SK-N-SH (cell line): ENCODE measurements at regions not wholly inside any gene's neighbourhood (a gene's known extent, or its start where the extent isn't known, plus 50 kb on each side); places are given as distances from the start of the nearest gene placed in this dataset.

Source experiments
- CTCF ChIA-PET: fragments of 300-600, 350-600 bp; formaldehyde crosslinking; extraction: SDS; loops from one replicate; lab custom pipeline; 2021; lab: Yijun Ruan, JAX
- POLR2A ChIA-PET: fragments of 350-600 bp; sonication (Branson Sonifier 250); formaldehyde crosslinking; extraction: SDS; loops from one replicate; lab custom pipeline; 2020; ENCODE audit warnings: antibody characterized with exemption, inconsistent platforms; lab: Yijun Ruan, JAX
- DNase-seq: peaks from one replicate; pipeline ENCODE4 v3.0.0; 2012
- H2AFZ ChIP-seq: fragments of 200-600 bp; sonication (generic); 2 replicates; pipeline ENCODE4 v1.8.1; 2016; ENCODE audit warnings: antibody characterized with exemption, mild to moderate bottlenecking, low read depth
- H3F3A ChIP-seq: fragments of 200-600 bp; sonication (generic); replicated peaks from 2 replicates; pipeline ENCODE3; 2016; ENCODE audit warnings: antibody characterized with exemption, mild to moderate bottlenecking; ENCODE audit not compliant: insufficient read depth
- H3K27ac ChIP-seq, 2 experiments: fragments of 200-500 bp in 1 of 2; fragments of 200-600 bp in 1 of 2; sonication (Bioruptor generic) in 1 of 2; sonication (generic), shearing (Covaris generic) in 1 of 2; 2 replicates each; pipeline versions ENCODE4 v1.5.1 to v1.6.1; 2014 to 2016; ENCODE audit warnings: low read depth in 2 of 2, inconsistent platforms in 1 of 2, low read length in 1 of 2, mild to moderate bottlenecking in 1 of 2, mixed read lengths in 1 of 2
- H3K27me3 ChIP-seq: fragments of 200-600 bp; sonication (generic), shearing (Covaris generic); 2 replicates; pipeline ENCODE4 v1.6.1; 2016; ENCODE audit warnings: mixed run types; ENCODE audit not compliant: insufficient read depth
- H3K36me3 ChIP-seq, 2 experiments: fragments of 200-500 bp in 1 of 2; fragments of 200-600 bp in 1 of 2; sonication (Bioruptor generic) in 1 of 2; sonication (generic) in 1 of 2; replicated peaks in 1 of 2; 2 replicates each; pipeline versions ENCODE3 to v1.5.1; 2014 to 2016; ENCODE audit warnings: low read length in 1 of 2, mild to moderate bottlenecking in 1 of 2; ENCODE audit not compliant: insufficient read depth in 2 of 2, control insufficient read depth in 1 of 2
- H3K4me1 ChIP-seq, 2 experiments: fragments of 200-500 bp in 1 of 2; fragments of 200-600 bp in 1 of 2; sonication (Bioruptor generic) in 1 of 2; sonication (generic), shearing (Covaris generic) in 1 of 2; 2 replicates each; pipeline versions ENCODE4 v1.5.1 to v1.6.1; 2014 to 2016; ENCODE audit warnings: low read depth in 1 of 2, low read length in 1 of 2, mixed run types in 1 of 2; ENCODE audit not compliant: insufficient read depth in 2 of 2, control insufficient read depth in 1 of 2
- H3K4me2 ChIP-seq: fragments of 200-600 bp; sonication (generic), shearing (Covaris generic); 2 replicates; pipeline ENCODE4 v1.6.1; 2017; ENCODE audit warnings: mixed run types
- H3K4me3 ChIP-seq, 2 experiments: fragments of 200-500 bp in 1 of 2; fragments of 200-600 bp in 1 of 2; sonication (Bioruptor generic) in 1 of 2; sonication (generic), shearing (Covaris generic) in 1 of 2; 2 replicates each; pipeline versions ENCODE4 v1.5.1 to v1.8.1; 2014 to 2016; ENCODE audit warnings: low read depth in 2 of 2, inconsistent platforms in 1 of 2, low read length in 1 of 2, mild to moderate bottlenecking in 1 of 2, mixed read lengths in 1 of 2, moderate library complexity in 1 of 2
- H3K79me2 ChIP-seq: fragments of 200-600 bp; sonication (generic); 2 replicates; pipeline ENCODE4 v1.8.1; 2017; ENCODE audit warnings: mild to moderate bottlenecking; ENCODE audit not compliant: insufficient read depth
- H3K9ac ChIP-seq: fragments of 200-600 bp; sonication (generic); 2 replicates; pipeline ENCODE4 v1.6.1; 2017; ENCODE audit warnings: mixed run types
- H3K9me2 ChIP-seq: fragments of 200-600 bp; sonication (generic); 2 replicates; pipeline ENCODE4 v1.6.1; 2017; ENCODE audit warnings: mixed run types
- H3K9me3 ChIP-seq: fragments of 200-600 bp; sonication (generic); 2 replicates; pipeline ENCODE4 v1.6.1; 2017; ENCODE audit warnings: mixed run types, mild to moderate bottlenecking, moderate library complexity
- H4K20me1 ChIP-seq: fragments of 200-600 bp; sonication (generic); 2 replicates; pipeline ENCODE4 v1.6.1; 2017; ENCODE audit warnings: mild to moderate bottlenecking, mixed run types; ENCODE audit not compliant: insufficient read depth
- EP300 ChIP-seq, 2 experiments: IDR thresholded peaks; 2 replicates each; pipeline versions ENCODE4 v1.4.0 to v1.6.1; 2012; ENCODE audit warnings: borderline replicate concordance in 1 of 2, low read depth in 1 of 2, low read length in 1 of 2
- FOSL2 ChIP-seq: IDR thresholded peaks from 2 replicates; pipeline ENCODE4 v1.4.0; 2012; ENCODE audit warnings: low read depth, mild to moderate bottlenecking, moderate library complexity, borderline replicate concordance
- FOXM1 ChIP-seq: IDR thresholded peaks from 2 replicates; pipeline ENCODE4 v1.4.0; 2012; ENCODE audit warnings: low read depth, mild to moderate bottlenecking
- GABPA ChIP-seq: IDR thresholded peaks from 2 replicates; pipeline ENCODE4 v1.4.0; 2012; ENCODE audit warnings: low read depth, mild to moderate bottlenecking
- JUND ChIP-seq: IDR thresholded peaks from 2 replicates; pipeline ENCODE4 v1.4.0; 2012
- POLR2AphosphoS5 ChIP-seq: IDR thresholded peaks from 2 replicates; pipeline ENCODE4 v1.6.1; 2012; ENCODE audit warnings: low read depth, low read length
- RAD21 ChIP-seq: IDR thresholded peaks from 2 replicates; pipeline ENCODE4 v1.6.1; 2012; ENCODE audit warnings: mild to moderate bottlenecking, low read length
- RXRA ChIP-seq: IDR thresholded peaks from 2 replicates; pipeline ENCODE4 v1.4.0; 2012; ENCODE audit warnings: low read depth, mild to moderate bottlenecking, borderline replicate concordance
- SIN3A ChIP-seq: IDR thresholded peaks from 2 replicates; pipeline ENCODE4 v1.6.1; 2012; ENCODE audit warnings: low read depth, mild to moderate bottlenecking, low read length, moderate library complexity, borderline replicate concordance
- TEAD4 ChIP-seq: IDR thresholded peaks from 2 replicates; pipeline ENCODE4 v1.4.0; 2012; ENCODE audit warnings: mild to moderate bottlenecking, borderline replicate concordance; ENCODE audit not compliant: insufficient read depth
- WGBS: methylation state at CpG from one replicate; pipeline ENCODE4 v1.1.6; 2017; ENCODE audit warnings: low lambda C conversion rate; 5-methylcytosine and 5-hydroxymethylcytosine counted together
- TF ChIP-seq, protein P1 (sequence below): IDR thresholded peaks from 2 replicates; pipeline ENCODE4; 2012
- TF ChIP-seq, protein P2 (sequence below): fragments of 150-350 bp; IDR thresholded peaks from 2 replicates; pipeline ENCODE4 v1.6.1; 2017; ENCODE audit warnings: antibody characterized with exemption, low read length, low read depth, borderline replicate concordance
- TF ChIP-seq, protein P3 (sequence below): fragments of 200-600 bp; sonication (generic); IDR thresholded peaks from 2 replicates; pipeline ENCODE4 v1.6.1; 2017; ENCODE audit warnings: antibody characterized with exemption, mild to moderate bottlenecking, moderate library complexity

- H3K9me3 ChIP-seq, result no peaks in the 10 kb centered on the region
- ChIA-PET CTCF (interaction anchor here (0.6 to 7.6 kb wide), 33 partner anchors 9 to 488 kb away, joined by 3 to 95 read pairs (median 4); partner anchors contain the start of gene EFNB1), POLR2A (interaction anchor here (1.4 to 3.1 kb wide), 2 partner anchors 42 to 393 kb away, joined by 3 to 26 read pairs; partner anchors contain the start of gene EFNB1)
- H3K27me3 ChIP-seq, result peaks cover 5% of the 10 kb centered on the region
- H3F3A ChIP-seq, result no peaks in the 10 kb centered on the region
- H3K4me1 ChIP-seq, result peaks cover 0 to 5% of the 10 kb centered on the region in 2 experiments; a peak in 1 of 4 replicates
- no peak for DNase-seq
- H3K9me2 ChIP-seq, result no peaks in the 10 kb centered on the region
- no peaks in the 10 kb centered on the region for H3K79me2 ChIP-seq
- no peak overlapping the region for H3K27ac ChIP-seq
- no peak overlapping the region for H3K4me2 ChIP-seq
- H4K20me1 ChIP-seq, result no peaks in the 10 kb centered on the region
- no peak overlapping the region for H3K4me3 ChIP-seq
- 50% methylated on average over 34 of the region's 38 CpGs for WGBS
- TF ChIP-seq FOSL2, result no peak
- TF ChIP-seq, protein P1, sequence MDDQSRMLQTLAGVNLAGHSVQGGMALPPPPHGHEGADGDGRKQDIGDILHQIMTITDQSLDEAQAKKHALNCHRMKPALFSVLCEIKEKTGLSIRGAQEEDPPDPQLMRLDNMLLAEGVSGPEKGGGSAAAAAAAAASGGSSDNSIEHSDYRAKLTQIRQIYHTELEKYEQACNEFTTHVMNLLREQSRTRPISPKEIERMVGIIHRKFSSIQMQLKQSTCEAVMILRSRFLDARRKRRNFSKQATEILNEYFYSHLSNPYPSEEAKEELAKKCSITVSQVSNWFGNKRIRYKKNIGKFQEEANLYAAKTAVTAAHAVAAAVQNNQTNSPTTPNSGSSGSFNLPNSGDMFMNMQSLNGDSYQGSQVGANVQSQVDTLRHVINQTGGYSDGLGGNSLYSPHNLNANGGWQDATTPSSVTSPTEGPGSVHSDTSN, result no peak
- TF ChIP-seq EP300 (IDR thresholded peaks at IDR 0.05; ENCODE audit: borderline replicate concordance in 1 of 2, low read depth in 1 of 2, low read length in 1 of 2), result no peak
- no peak for TF ChIP-seq GABPA
- TF ChIP-seq, protein P2, sequence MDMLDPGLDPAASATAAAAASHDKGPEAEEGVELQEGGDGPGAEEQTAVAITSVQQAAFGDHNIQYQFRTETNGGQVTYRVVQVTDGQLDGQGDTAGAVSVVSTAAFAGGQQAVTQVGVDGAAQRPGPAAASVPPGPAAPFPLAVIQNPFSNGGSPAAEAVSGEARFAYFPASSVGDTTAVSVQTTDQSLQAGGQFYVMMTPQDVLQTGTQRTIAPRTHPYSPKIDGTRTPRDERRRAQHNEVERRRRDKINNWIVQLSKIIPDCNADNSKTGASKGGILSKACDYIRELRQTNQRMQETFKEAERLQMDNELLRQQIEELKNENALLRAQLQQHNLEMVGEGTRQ, result no peak
- no peak for TF ChIP-seq RXRA
- TF ChIP-seq TEAD4, result no peak
- no peak for TF ChIP-seq RAD21
- no peak for TF ChIP-seq SIN3A
- no peak for TF ChIP-seq FOXM1
- TF ChIP-seq, protein P3, sequence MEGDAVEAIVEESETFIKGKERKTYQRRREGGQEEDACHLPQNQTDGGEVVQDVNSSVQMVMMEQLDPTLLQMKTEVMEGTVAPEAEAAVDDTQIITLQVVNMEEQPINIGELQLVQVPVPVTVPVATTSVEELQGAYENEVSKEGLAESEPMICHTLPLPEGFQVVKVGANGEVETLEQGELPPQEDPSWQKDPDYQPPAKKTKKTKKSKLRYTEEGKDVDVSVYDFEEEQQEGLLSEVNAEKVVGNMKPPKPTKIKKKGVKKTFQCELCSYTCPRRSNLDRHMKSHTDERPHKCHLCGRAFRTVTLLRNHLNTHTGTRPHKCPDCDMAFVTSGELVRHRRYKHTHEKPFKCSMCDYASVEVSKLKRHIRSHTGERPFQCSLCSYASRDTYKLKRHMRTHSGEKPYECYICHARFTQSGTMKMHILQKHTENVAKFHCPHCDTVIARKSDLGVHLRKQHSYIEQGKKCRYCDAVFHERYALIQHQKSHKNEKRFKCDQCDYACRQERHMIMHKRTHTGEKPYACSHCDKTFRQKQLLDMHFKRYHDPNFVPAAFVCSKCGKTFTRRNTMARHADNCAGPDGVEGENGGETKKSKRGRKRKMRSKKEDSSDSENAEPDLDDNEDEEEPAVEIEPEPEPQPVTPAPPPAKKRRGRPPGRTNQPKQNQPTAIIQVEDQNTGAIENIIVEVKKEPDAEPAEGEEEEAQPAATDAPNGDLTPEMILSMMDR, result no peak
- TF ChIP-seq JUND, result no peak
- no peak for TF ChIP-seq POLR2AphosphoS5
- H3K36me3 ChIP-seq, result no peaks in the 10 kb centered on the region
- no peak overlapping the region for H3K9ac ChIP-seq
- no peak overlapping the region for H2AFZ ChIP-seq
Measured at GRCh38 chrX:69221239-69222102, 56.2 kb upstream of the PJA1 start.
